ENCODE measurements at regions not wholly inside any gene's neighbourhood (a gene's known extent, or its start where the extent isn't known, plus 50 kb on each side); places are given as distances from the start of the nearest gene placed in this dataset.

GRCh38 chr1:96995351-96995750 is 273.8 kb downstream of the PTBP2 start:
- no peak for DNase-seq

DNA sequence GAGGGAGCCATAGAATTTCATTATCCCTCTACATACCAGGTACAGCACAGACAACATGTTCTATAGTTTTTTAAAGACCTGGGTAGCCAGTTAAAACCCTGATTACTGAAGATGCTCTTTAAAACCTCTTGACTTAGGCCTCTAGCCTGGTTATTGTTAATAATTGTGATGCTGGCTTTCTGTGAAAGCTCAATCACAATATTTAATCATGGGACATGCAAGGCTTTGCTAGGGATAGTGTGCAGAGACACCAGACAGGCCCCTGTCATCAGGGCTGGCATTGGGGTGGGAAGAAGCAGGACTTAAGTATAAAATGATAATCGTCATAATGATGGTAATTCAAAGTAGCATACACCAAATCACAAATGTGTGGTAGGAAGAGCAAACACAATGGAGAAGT is 274.4 kb downstream of the PTBP2 start:
- no peak for DNase-seq

DNA sequence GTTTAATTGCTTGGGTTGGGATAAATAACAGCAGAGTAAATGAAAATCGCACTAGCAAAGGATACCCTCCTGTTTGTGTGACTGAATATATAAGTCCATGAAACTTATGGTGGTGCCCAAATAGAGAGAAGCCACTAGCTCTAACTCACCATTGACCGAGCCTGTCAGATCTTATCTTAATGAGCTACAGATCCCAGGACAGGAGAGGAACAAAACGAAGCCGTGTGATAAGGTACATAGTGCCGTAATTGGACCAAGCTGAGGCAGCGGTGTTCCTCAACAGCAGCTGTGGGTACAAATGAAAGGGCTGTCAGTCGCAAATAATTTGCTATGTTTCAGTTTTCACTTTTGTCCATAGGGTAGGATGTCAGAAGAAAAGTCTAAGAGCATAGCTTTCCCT is 276.1 kb downstream of the PTBP2 start:
- no peak for DNase-seq

- DNase-seq = no peak
Observed at GRCh38 chr1:96998466-96998865, 276.9 kb downstream of the PTBP2 start.

DNA sequence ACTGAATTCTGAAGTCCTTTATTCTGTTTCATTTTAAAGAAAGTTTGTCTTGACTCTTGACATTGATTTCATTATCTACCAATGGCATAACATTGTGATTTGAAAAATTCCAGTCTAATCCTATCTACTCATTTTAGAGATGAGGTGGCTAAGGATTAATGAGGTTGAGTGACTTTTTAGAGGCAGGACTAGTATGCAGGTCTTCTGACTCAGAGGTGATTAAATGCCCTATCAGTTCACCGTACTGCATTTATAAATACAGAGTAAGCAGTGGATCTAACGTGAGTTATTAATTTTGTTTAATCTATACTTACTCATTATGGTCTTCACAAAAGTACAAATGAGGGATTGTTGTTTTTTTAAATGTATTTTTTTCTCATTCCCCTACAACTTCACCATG is 277.6 kb downstream of the PTBP2 start:
- no peak for DNase-seq

DNA sequence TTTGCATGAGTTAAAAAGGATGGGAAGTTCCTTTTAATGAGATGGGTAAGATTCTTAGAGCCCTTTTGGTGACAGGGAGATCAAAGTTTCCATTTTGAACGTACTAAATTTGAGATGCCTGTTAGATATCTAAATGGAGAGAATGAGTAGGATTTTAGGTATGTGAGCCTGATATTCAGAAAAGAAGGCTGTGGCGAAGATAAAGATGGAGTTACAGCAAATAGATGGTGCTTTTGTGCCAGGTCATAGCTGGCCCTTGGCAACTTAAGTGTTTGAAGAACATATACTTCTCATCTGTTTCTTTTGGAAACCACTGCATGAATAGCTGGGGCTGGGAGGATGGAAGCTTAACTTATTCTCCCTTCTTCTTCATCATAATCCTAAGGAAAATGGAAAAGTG is 282.5 kb downstream of the PTBP2 start:
- DNase-seq = no peak

- no peak for DNase-seq
Observed at GRCh38 chr1:97004743-97005142, 283.2 kb downstream of the PTBP2 start.

DNA sequence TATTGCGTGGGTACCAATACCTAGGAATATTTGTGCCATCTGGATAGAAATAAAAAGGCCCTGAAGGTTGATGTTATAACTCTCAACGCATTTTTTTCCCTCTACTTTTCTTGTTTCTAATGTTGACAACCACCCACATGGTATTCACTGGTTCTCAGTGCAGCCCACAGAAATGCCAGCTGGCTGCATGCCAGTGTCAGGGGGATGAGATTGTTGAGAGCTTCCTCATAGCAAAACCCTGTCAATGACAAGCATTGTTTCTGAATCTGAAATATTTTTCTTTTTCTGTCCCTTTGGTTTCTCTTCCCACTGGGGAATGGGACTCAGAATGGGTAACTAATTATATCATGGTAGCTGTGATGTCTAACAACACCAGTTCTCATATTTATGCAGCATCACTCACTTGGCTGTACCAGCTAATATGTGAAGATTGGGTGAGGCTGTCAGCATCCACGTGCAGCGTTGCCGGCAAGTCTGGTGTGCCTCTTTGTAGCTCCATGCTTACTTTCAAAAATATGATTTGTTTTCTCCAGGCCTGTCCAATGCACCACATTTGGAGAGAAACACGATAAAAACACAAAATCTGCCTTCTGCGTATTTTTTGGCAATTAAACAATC is 284.6 kb downstream of the PTBP2 start:
- DNase-seq = peak in 47 of 58 donors; percentile 2 to 90 (median 23)

DNA sequence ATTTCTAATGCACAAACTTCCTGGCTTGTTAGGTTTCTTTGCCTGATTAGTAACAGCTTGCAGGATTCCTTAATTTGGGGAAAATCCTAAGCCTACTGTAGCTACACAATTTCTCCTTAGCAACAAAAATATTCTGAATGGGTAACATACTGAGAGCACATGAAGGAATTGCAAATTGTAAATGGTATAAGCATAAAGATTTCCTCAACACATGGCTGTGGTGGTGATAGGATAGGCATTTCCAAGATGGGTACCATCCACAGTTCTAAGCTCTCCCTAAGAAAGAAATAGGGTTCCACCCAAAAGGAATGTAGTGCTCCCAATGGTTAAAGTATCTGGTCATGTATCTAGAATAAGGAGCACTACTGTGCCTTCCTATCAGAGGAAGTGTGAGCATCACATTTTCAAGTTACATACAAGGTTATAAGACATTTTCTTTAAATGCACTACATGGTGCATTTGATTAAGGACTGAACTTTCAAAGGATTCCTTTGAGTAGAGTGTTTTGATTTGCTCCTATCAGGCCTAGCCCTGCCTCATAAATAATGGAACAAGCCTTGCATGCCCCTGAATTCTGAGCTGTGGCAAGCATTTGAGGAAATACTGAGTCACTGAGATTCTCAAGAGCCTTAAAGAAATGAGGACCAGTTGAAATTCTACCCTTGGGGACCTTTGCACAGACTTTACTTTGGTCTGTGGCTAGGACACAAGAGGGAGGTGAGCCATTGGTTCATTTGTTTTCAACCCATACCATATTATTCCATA is 286.4 kb downstream of the PTBP2 start:
- no peak for DNase-seq

DNA sequence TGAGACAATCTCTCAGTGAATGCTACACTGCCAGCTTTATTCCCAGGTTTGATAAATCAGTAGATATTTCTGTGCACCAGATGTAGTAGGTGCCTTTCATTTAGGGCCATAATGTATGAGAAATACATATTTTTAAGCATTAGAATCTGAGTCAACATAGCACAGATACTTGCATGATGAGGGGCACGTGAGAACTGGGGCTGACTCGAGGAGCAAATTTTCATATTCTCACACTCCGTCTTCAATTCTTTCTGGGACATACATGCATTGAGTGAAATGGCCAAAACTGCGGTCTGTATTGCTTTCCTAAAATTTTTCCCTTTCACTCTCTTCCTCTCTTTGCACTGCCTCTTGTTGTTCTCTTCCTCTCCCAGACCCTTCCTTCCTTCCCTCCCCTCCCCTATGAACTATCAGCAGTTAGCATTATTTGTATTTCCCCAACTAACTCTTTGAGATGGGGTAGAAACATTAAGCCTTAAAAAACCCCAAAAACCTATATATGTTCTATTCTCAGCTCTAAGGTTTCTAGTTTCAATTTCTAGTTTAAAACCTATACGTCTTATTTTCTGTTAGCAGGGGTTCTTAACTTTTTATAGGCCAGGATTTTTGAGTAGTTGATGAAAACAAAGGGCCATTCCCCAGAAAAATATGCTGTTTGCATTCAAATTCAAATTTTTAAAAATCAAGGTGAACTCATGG is 289.1 kb downstream of the PTBP2 start:
- no peak for DNase-seq

DNA sequence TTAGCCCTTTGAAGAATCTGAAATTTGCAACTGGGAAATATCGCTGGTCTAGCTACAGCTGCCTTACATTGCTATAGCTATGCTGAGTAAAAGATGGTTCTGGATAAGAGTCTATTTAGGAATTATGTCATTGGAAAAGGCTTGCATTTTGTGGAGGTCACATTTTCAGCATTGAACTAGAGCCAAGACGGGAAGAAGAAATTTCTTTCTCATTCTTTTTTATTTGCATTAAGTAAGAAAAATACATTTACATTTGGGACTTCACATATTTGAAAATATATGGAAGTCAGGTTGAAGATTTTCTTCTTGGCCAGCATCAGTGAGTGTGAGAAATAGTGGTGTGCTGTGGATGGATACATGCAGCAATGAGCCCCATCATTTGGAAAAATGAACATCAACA is 291.6 kb downstream of the PTBP2 start:
- DNase-seq = no peak

GRCh38 chr1:97013941-97014340 is 292.4 kb downstream of the PTBP2 start:
- DNase-seq = no peak

DNA sequence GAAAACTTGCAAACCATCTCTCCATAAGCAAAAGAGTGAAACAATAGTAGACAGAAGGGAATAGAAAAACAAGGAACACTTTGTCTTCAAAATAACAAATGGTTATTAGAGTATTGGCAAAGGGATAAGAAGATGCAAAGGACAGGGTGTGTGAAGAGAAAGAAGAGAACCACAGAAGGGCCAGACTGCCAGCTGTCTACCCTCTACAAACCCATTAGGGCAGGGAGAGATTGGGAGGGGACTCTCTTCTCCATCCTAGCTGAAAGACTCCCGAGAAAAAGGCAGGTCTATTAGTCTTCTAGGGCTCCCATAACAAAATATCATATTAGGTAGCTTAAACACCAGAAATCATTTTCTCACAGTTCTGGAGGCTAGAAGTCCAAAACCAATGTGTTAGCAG is 292.8 kb downstream of the PTBP2 start:
- no peak for DNase-seq

DNA sequence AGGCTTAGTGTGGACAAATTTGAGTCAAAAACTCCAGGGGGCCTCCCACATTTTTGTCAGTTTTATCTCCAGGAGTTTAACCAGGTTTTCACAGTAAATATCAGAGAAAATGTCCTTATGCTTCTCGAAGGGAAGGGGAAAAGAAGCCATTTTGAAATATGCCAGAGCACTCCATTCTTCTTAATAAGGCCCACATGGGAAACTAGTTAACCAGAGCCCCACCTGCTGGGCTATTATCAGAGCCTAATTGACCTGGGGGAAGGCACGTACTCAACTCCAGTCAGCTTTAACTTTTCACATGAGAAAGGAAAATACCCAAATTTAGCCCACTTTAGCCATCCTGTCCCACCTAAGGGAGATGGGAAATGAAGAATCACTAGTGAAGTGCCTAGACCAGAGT is 296.3 kb downstream of the PTBP2 start:
- no peak for DNase-seq
